WTC11 (cell line): ENCODE measurements at regions not wholly inside any gene's neighbourhood (a gene's known extent, or its start where the extent isn't known, plus 50 kb on each side); places are given as distances from the start of the nearest gene placed in this dataset.

ENCODE experiments used
- CBFB ChIP-seq: sonication (generic); formaldehyde crosslinking; IDR thresholded peaks from 2 replicates; pipeline ENCODE4 v1.8.1; 2022; ENCODE audit warnings: mild to moderate bottlenecking, low read depth, missing genetic modification reagents
- KAT7 ChIP-seq: sonication (generic); formaldehyde crosslinking; IDR thresholded peaks from 2 replicates; pipeline ENCODE4 v1.8.1; 2023; ENCODE audit warnings: missing genetic modification reagents, mild to moderate bottlenecking, borderline replicate concordance
- NR2C2 ChIP-seq: sonication (generic); formaldehyde crosslinking; IDR thresholded peaks from 2 replicates; pipeline ENCODE4 v1.8.0; 2022; ENCODE audit warnings: mild to moderate bottlenecking, missing genetic modification reagents
- TF ChIP-seq, protein P1 (sequence below): sonication (generic); formaldehyde crosslinking; IDR thresholded peaks from 2 replicates; pipeline ENCODE4 v1.8.1; 2023; ENCODE audit warnings: mild to moderate bottlenecking, missing genetic modification reagents
- TF ChIP-seq, protein P2 (sequence below): fragments of 200-600 bp; IDR thresholded peaks from 2 replicates; pipeline ENCODE4 v1.8.0; 2022; ENCODE audit warnings: antibody characterized with exemption

DNA sequence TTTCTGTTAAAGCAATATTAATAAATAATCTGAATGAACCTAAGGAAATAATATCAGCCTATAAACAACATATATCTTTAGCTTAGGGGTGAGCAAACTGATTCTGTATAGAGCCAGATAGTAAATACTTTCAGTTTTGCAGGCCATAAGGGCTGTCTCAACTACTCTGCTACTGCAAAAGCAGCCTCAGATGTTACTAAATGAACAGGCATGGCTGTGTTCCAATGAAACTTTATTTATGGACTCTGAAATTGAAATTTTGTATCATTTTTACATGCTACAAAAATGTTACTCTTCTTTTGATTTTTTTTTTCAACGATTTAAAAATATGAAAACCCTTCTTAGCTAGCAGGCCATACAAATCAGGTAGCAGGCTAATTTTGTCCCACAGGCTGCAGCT, 212.8 kb upstream of the PRICKLE2 start:
- TF ChIP-seq CBFB (no peak), NR2C2 (no peak), KAT7 (no peak)
- TF ChIP-seq, protein P1, sequence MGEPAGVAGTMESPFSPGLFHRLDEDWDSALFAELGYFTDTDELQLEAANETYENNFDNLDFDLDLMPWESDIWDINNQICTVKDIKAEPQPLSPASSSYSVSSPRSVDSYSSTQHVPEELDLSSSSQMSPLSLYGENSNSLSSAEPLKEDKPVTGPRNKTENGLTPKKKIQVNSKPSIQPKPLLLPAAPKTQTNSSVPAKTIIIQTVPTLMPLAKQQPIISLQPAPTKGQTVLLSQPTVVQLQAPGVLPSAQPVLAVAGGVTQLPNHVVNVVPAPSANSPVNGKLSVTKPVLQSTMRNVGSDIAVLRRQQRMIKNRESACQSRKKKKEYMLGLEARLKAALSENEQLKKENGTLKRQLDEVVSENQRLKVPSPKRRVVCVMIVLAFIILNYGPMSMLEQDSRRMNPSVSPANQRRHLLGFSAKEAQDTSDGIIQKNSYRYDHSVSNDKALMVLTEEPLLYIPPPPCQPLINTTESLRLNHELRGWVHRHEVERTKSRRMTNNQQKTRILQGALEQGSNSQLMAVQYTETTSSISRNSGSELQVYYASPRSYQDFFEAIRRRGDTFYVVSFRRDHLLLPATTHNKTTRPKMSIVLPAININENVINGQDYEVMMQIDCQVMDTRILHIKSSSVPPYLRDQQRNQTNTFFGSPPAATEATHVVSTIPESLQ (CRISPR knock-in tag), result no peak
- TF ChIP-seq, protein P2, sequence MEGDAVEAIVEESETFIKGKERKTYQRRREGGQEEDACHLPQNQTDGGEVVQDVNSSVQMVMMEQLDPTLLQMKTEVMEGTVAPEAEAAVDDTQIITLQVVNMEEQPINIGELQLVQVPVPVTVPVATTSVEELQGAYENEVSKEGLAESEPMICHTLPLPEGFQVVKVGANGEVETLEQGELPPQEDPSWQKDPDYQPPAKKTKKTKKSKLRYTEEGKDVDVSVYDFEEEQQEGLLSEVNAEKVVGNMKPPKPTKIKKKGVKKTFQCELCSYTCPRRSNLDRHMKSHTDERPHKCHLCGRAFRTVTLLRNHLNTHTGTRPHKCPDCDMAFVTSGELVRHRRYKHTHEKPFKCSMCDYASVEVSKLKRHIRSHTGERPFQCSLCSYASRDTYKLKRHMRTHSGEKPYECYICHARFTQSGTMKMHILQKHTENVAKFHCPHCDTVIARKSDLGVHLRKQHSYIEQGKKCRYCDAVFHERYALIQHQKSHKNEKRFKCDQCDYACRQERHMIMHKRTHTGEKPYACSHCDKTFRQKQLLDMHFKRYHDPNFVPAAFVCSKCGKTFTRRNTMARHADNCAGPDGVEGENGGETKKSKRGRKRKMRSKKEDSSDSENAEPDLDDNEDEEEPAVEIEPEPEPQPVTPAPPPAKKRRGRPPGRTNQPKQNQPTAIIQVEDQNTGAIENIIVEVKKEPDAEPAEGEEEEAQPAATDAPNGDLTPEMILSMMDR, result no peak
